Osteocyte (in vitro differentiated cells): ENCODE measurements at regions not wholly inside any gene's neighbourhood (a gene's known extent, or its start where the extent isn't known, plus 50 kb on each side); places are given as distances from the start of the nearest gene placed in this dataset.

Source experiments
- DNase-seq: peaks from one replicate; pipeline ENCODE4 v3.0.0; 2021; ENCODE audit warnings: mixed read lengths; ENCODE audit not compliant: unreplicated experiment; ENCODE audit errors: extremely low spot score
- H3K27ac Mint-ChIP-seq: one replicate; pipeline ENCODE4 v1.8.0; 2021; ENCODE audit warnings: mild to moderate bottlenecking, mixed read lengths; ENCODE audit not compliant: unreplicated experiment
- H3K27me3 Mint-ChIP-seq: one replicate; pipeline ENCODE4 v1.8.0; 2021; ENCODE audit warnings: mixed read lengths; ENCODE audit not compliant: unreplicated experiment
- H3K36me3 Mint-ChIP-seq: one replicate; pipeline ENCODE4 v1.8.0; 2021; ENCODE audit warnings: mixed read lengths; ENCODE audit not compliant: unreplicated experiment
- H3K4me1 Mint-ChIP-seq: one replicate; pipeline ENCODE4 v1.8.0; 2021; ENCODE audit warnings: mixed read lengths; ENCODE audit not compliant: unreplicated experiment
- H3K4me3 Mint-ChIP-seq: one replicate; pipeline ENCODE4 v1.8.0; 2021; ENCODE audit warnings: mild to moderate bottlenecking, moderate library complexity, mixed read lengths; ENCODE audit not compliant: unreplicated experiment
- H3K9me3 Mint-ChIP-seq: one replicate; pipeline ENCODE4 v1.8.0; 2021; ENCODE audit warnings: mixed read lengths; ENCODE audit not compliant: unreplicated experiment
- CTCF ChIP-seq: fragments of 200-600 bp; sonication (generic); IDR thresholded peaks from 2 replicates; pipeline ENCODE4 v1.5.0; 2021; ENCODE audit warnings: antibody characterized with exemption, mild to moderate bottlenecking, moderate library complexity

GRCh38 chr1:30411206-30411605 is 312.2 kb downstream of the MATN1 start:
- Mint-ChIP-seq H3K4me1 (no peaks in the 10 kb centered on the region), H3K27ac (no peak overlapping the region), H3K4me3 (no peak overlapping the region), H3K27me3 (no peaks in the 10 kb centered on the region), H3K36me3 (no peaks in the 10 kb centered on the region), H3K9me3 (no peaks in the 10 kb centered on the region)
- TF ChIP-seq CTCF, result no peak
- peak; percentile 54 for DNase-seq

GRCh38 chr1:30410153-30410851 is 313.1 kb downstream of the MATN1 start:
- H3K9me3 Mint-ChIP-seq, result no peaks in the 10 kb centered on the region
- no peaks in the 10 kb centered on the region for H3K36me3 Mint-ChIP-seq
- no peaks in the 10 kb centered on the region for H3K4me1 Mint-ChIP-seq
- H3K27ac Mint-ChIP-seq, result no peak overlapping the region
- no peak overlapping the region for H3K4me3 Mint-ChIP-seq
- peak; percentile 74 for DNase-seq
- no peaks in the 10 kb centered on the region for H3K27me3 Mint-ChIP-seq
- TF ChIP-seq CTCF, result no peak

- no peaks in the 10 kb centered on the region for H3K9me3 Mint-ChIP-seq
- no peaks in the 10 kb centered on the region for H3K4me1 Mint-ChIP-seq
- H3K4me3 Mint-ChIP-seq, result no peak overlapping the region
- H3K27me3 Mint-ChIP-seq, result no peaks in the 10 kb centered on the region
- no peak for TF ChIP-seq CTCF
- no peak overlapping the region for H3K27ac Mint-ChIP-seq
- DNase-seq, result peak; percentile 75
- no peaks in the 10 kb centered on the region for H3K36me3 Mint-ChIP-seq
These were observed 313.8 kb downstream of the MATN1 start for GRCh38 chr1:30409476-30410152.

- no peak for TF ChIP-seq CTCF
- peak; percentile 70 for DNase-seq
- Mint-ChIP-seq H3K4me3 (no peak overlapping the region), H3K36me3 (no peaks in the 10 kb centered on the region), H3K4me1 (no peaks in the 10 kb centered on the region), H3K27me3 (no peaks in the 10 kb centered on the region), H3K9me3 (no peaks in the 10 kb centered on the region), H3K27ac (no peak overlapping the region)
These were observed 315.4 kb downstream of the MATN1 start for GRCh38 chr1:30407865-30408580.
